OCI-LY3 (cell line): ENCODE measurements at regions not wholly inside any gene's neighbourhood (a gene's known extent, or its start where the extent isn't known, plus 50 kb on each side); places are given as distances from the start of the nearest gene placed in this dataset.

Source experiments
- EZH2phosphoT487 ChIP-seq: fragments of 200-600 bp; shearing (Covaris generic); IDR thresholded peaks from 2 replicates; pipeline ENCODE4 v1.6.1; 2018; ENCODE audit warnings: antibody characterized with exemption, mixed run types, low read depth
- TF ChIP-seq, protein P1 (sequence below): fragments of 200-600, 300-600 bp; sonication (generic); IDR thresholded peaks from 2 replicates; pipeline ENCODE4 v1.5.1; 2014; ENCODE audit warnings: antibody characterized with exemption, low read length, low read depth

DNA sequence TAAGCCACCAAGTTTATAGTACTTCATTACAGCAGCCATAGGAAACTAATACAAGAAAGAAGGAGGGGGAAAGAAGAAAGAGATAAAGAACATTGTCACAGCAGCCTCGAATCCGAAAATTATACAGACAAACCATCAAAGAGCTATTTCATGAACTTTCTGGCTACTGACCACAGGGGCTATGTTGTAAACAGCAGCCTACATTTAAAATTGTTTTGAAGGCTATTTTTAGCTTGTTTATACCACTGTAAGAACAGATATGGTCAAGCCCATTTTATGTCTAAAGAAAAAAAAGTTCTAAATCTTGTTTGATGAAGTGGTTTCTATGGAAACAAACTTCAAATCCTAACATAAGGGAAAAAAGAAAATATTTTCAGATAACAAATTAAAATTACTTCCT, 282.1 kb downstream of the GABRG1 start:
- TF ChIP-seq, protein P1, sequence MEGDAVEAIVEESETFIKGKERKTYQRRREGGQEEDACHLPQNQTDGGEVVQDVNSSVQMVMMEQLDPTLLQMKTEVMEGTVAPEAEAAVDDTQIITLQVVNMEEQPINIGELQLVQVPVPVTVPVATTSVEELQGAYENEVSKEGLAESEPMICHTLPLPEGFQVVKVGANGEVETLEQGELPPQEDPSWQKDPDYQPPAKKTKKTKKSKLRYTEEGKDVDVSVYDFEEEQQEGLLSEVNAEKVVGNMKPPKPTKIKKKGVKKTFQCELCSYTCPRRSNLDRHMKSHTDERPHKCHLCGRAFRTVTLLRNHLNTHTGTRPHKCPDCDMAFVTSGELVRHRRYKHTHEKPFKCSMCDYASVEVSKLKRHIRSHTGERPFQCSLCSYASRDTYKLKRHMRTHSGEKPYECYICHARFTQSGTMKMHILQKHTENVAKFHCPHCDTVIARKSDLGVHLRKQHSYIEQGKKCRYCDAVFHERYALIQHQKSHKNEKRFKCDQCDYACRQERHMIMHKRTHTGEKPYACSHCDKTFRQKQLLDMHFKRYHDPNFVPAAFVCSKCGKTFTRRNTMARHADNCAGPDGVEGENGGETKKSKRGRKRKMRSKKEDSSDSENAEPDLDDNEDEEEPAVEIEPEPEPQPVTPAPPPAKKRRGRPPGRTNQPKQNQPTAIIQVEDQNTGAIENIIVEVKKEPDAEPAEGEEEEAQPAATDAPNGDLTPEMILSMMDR, result no peak
- TF ChIP-seq EZH2phosphoT487, result no peak
